Amniotic epithelial cell (primary cell): ENCODE measurements at regions not wholly inside any gene's neighbourhood (a gene's known extent, or its start where the extent isn't known, plus 50 kb on each side); places are given as distances from the start of the nearest gene placed in this dataset.
"Not testable (repeated sequence)": the region's sequence is repeated elsewhere in the genome, so short reads cannot be mapped to it uniquely, and the experiment has no call there.

Experiments
- DNase-seq: peaks from one replicate; pipeline ENCODE4 v3.0.0-alpha.2; 2010; ENCODE audit warnings: low read depth

GRCh38 chr4:127469542-127469941 is 163.2 kb upstream of the INTU start:
- no peak for DNase-seq

- no peak for DNase-seq
Observed at GRCh38 chr4:127469959-127470809, 162.6 kb upstream of the INTU start.

GRCh38 chr4:127478271-127478670 is 154.5 kb upstream of the INTU start:
- not testable (repeated sequence) for DNase-seq

DNA sequence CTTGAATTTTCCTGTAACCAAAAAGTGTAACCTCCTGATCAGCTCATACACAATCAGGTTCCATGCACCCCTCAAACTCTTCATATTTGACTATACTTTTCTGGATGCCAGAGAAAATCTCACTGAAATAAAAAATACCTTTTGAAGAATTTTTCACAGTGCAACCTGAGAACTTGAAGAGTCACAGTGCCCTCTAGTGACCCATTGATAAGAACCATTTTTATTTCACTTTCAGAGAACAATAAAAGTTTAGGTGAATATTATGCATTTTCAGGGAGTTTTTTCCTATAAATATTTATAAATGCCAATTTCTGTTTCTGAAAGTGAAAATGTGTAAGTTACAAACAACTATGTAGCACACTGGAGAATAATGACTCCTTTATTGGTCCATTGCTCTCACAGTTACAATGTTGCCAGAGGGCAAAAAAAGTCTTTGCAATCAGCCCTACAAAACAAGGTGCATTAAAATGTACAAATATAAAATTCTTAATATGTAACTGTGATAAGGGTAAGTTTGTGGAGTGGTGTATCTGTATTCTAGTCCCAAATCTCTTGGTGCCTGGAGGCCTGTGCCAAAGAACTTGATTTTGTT is 153.6 kb upstream of the INTU start:
- peak; percentile 34 for DNase-seq

DNA sequence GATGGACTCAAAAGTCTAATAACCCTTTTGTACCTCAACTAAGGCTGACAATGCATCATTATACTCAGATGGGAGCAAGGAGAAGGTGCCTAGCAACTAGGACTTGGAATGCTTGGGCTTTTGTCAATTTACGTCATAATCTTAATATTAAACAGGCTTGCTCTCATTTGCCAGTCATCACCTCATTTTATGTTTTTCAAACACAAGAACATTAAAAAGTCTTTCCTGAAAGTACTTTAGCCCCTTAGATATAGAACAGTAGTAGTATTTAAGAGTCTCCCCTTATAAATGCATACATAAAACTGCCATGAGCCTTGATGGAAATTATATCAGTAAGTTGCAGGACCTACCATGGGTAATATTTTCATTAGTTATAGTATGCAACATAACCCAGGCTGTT is 150.7 kb upstream of the INTU start:
- no peak for DNase-seq

DNA sequence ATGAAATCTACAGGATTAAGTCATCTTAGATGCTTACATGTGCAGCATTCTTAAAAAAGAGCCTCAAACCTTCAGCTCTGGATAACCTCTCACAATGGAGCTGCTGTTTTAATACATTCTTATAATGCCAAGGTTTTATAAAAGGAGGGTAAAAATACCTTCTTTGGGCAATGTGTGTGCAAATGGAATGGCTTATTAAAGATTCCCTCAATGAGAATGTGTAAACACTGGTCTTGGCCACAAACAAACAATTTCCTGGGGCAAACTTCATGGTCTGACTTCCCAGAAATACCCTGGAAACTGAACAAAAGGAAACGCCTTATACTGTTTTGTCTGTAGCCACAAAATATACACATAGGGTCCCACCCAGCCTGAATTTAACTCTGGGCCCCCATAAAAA is 148.6 kb upstream of the INTU start:
- DNase-seq = no peak

DNA sequence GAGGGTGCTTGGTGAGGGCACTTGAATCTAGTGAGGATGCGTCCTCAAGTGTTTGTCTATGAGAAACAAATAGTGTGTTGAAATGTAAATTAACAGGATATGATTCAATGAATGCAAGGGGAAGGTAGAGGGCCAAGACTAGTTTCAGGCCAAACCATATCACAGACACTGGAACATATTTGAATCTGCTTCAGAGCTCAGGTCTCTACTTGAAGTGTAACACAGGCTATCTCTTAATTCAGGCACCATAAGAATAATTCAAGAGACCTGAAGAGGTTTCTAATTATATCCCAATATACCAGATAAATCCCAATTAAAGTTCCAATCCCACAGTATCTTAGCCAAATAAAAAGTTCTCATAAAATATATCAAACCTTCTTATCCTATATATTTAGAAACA is 146.5 kb upstream of the INTU start:
- DNase-seq = no peak

DNA sequence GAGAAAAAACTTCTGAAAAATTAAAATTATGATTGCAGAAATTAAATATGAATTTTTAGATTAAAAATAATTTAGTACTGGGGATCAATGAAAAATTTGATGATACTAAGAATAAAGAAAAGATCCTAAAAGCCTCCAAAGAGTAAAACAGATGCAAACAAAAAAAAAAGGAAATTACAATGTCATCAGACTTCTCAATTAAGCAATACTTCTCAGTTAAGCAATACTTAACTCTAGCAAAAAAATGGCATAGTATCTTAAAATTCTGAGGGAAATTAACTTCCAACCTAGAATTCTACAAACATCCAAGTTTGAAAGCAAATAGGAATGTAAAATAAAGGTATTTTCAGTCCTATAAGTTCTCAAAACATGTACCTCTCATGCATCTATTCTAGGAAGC is 141.2 kb upstream of the INTU start:
- DNase-seq = peak; percentile 6

DNA sequence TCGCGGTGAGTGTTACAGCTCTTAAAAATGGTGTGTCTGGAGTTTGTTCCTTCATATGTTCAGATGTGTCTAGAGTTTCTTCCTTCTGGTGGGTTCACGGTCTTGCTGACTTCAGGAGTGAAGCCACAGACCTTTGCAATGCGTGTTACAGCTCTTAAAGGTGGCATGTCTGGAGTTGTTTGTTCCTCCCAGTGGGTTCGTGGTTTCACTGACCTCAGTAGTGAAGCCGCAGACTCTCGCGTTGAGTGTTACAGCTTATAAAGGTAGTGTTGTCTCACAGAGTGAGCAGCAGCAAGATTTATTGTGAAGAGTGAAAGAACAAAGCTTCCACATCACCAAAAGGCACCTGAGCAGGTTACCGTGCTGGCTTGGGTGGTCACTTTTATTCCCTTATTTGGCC is 135.9 kb upstream of the INTU start:
- DNase-seq = not testable (repeated sequence)

GRCh38 chr4:127498366-127498765 is 134.4 kb upstream of the INTU start:
- no peak for DNase-seq

DNA sequence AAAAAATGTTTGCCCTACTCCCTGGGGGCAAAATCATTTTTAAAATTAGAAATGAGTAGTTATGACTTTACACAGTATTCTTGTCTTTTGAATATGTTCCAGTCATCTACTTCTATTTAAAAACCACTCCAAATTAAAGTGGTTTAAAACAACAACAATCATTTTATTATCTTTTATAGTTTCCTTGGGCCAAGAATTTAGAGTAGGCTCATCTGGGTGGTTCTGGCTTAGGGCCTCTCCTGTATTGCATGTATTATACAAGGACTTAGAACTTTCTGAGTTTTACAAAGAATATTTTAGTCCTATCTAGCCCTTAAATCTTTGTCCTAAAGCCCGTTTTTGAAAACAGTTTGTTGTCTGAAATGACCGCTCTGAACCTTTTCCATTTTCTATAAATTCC is 132.5 kb upstream of the INTU start:
- DNase-seq = no peak

- no peak for DNase-seq
Observed at GRCh38 chr4:127501103-127501502, 131.7 kb upstream of the INTU start.

DNA sequence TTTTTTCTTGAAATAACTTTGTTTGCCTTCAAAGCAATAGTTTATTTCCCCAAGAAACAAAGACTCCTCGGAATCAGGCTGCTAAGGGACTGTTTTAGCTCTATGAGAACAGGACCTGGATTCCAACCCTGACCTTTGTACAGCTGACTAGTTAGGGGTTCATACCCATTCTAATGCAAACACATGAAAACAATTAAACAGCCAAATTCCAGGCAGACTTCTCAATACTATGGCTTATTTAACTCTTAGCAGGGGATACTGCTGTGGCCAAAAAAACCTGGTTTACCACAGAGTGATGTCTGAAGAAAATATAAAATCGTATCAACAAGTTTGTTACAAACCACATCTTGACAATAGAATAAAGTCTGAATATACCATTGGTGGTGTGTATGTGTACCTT is 129.6 kb upstream of the INTU start:
- DNase-seq = no peak

- peak; percentile 84 for DNase-seq
Observed at GRCh38 chr4:127505203-127505602, 127.6 kb upstream of the INTU start.

DNA sequence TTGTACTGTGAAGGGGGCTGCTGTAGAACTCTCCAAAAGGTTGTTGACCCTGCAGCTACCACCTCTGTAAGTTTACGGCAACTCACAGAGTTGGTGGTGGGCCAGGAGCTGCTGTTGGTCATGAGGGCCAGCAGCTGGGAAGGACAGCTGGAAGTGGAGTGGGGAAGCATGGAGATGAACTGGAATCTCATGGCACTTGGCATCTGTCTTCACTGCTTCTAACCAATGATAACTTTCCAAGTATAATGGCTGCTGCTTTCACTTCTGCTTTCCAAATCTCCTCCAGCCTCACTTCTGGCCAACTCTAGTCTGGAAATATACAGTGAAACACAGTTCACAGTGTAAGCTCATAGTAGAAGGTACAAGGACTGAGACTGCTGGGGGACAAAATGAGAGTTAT is 126.5 kb upstream of the INTU start:
- DNase-seq = no peak

DNA sequence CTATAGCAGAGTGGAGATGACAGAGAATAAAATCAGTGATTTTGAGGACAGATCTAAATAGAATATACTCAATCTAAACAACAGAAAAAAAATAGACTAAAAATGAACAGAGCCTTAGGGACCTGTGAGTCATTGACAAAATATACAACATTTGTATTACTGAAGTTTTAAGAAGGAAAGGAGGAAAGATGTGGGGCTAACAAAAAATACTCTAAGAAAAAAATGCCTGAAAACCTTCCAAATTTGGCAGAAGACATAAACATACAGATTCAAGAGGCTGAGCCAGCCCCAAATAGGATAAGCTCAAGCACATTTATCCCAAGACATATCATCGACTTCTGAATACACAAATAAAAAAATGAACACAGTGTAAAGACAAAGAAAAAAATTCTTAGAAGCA is 123.6 kb upstream of the INTU start:
- DNase-seq = no peak

GRCh38 chr4:127512672-127513071 is 120.1 kb upstream of the INTU start:
- DNase-seq = not testable (repeated sequence)

- DNase-seq = not testable (repeated sequence)
Observed at GRCh38 chr4:127515259-127515658, 117.5 kb upstream of the INTU start.

- DNase-seq = no peak
Observed at GRCh38 chr4:127518046-127518445, 114.7 kb upstream of the INTU start.

- DNase-seq = no peak
Observed at GRCh38 chr4:127521463-127521862, 111.3 kb upstream of the INTU start.

- DNase-seq = peak; percentile 5
Observed at GRCh38 chr4:127523369-127523768, 109.4 kb upstream of the INTU start.

DNA sequence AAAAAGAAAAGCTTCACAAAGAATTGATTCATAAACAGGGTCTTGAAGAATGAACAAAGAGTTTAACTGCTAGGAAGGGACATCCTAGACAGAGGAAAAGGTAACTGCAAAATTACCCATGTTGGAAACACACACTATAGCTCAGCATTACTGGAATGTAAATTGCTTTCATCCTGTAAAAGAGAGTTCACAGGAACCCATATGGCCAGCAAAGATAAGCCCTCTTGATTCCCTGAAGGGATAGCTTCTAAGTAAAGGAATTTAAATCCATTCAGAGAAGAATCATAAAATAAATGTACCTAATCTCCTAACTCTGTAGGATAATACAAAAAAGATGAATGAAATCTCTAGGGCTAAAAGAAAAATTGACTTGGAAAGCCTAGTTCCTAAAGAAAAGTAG is 107.1 kb upstream of the INTU start:
- DNase-seq = no peak

GRCh38 chr4:127528302-127528701 is 104.5 kb upstream of the INTU start:
- DNase-seq = no peak

GRCh38 chr4:127529879-127530278 is 102.9 kb upstream of the INTU start:
- DNase-seq = not testable (repeated sequence)
